ENCODE measurements at regions not wholly inside any gene's neighbourhood (a gene's known extent, or its start where the extent isn't known, plus 50 kb on each side); places are given as distances from the start of the nearest gene placed in this dataset.

GRCh38 chr14:84777356-84777755 is 752.6 kb upstream of the FLRT2 start (continued):
- TF ChIP-seq HMGXB4 (CRISPR knock-in tag; IDR thresholded peaks at IDR 0.05) (no peak), NR2C2 (CRISPR knock-in tag; IDR thresholded peaks at IDR 0.05) (no peak), ZBTB43 (CRISPR knock-in tag; IDR thresholded peaks at IDR 0.05) (no peak), ZNF532 (CRISPR knock-in tag; IDR thresholded peaks at IDR 0.05; ENCODE audit: borderline replicate concordance) (no peak), ZNF425 (CRISPR knock-in tag; conservative IDR thresholded peaks at IDR 0.05) (no peak), NR3C1 (CRISPR knock-in tag; conservative IDR thresholded peaks at IDR 0.05; ENCODE audit: low read depth) (no peak), NFYB (CRISPR knock-in tag; conservative IDR thresholded peaks at IDR 0.05; ENCODE audit: low read depth) (no peak), E2F4 (CRISPR knock-in tag; IDR thresholded peaks at IDR 0.05; ENCODE audit: borderline replicate concordance, low read depth) (no peak)

- CTCF ChIA-PET, result no interaction called here
- Mint-ChIP-seq H3K36me3 (no peaks in the 10 kb centered on the region), H3K9me3 (no peaks in the 10 kb centered on the region), H3K4me1 (no peaks in the 10 kb centered on the region), H3K27me3 (ENCODE audit: low read depth) (no peaks in the 10 kb centered on the region), H3K27ac (no peak overlapping the region), H3K4me3 (no peak overlapping the region)
- ATAC-seq (no peak), DNase-seq (ENCODE audit: low spot score) (no peak)
- TF ChIP-seq E2F4 (CRISPR knock-in tag; IDR thresholded peaks at IDR 0.05; ENCODE audit: borderline replicate concordance, low read depth), result no peak
- POLR2A ChIA-PET, result no interaction called here
Observed at GRCh38 chr14:84782902-84783301, 747.0 kb upstream of the FLRT2 start.

- Mint-ChIP-seq H3K9me3 (no peaks in the 10 kb centered on the region), H3K27me3 (ENCODE audit: low read depth) (no peaks in the 10 kb centered on the region), H3K27ac (no peak overlapping the region), H3K36me3 (no peaks in the 10 kb centered on the region), H3K4me1 (no peaks in the 10 kb centered on the region), H3K4me3 (no peak overlapping the region)
- no peak for TF ChIP-seq GRHL2 (CRISPR knock-in tag; IDR thresholded peaks at IDR 0.05; ENCODE audit: insufficient replicate concordance, severe bottlenecking)
- TF ChIP-seq MAX (CRISPR knock-in tag; IDR thresholded peaks at IDR 0.05), result no peak
- no peak for TF ChIP-seq JAZF1 (CRISPR knock-in tag; IDR thresholded peaks at IDR 0.05)
- no peak for TF ChIP-seq ZNF138 (CRISPR knock-in tag; conservative IDR thresholded peaks at IDR 0.05)
- TF ChIP-seq SMAD4 (CRISPR knock-in tag; IDR thresholded peaks at IDR 0.05), result no peak
- TF ChIP-seq ZNF416 (CRISPR knock-in tag; IDR thresholded peaks at IDR 0.05), result no peak
- no peak for TF ChIP-seq ZNF396 (CRISPR knock-in tag; IDR thresholded peaks at IDR 0.05; ENCODE audit: borderline replicate concordance)
- no peak for TF ChIP-seq TEAD1 (CRISPR knock-in tag; IDR thresholded peaks at IDR 0.05)
- TF ChIP-seq CTCF (IDR thresholded peaks at IDR 0.05), result no peak
- no peak for TF ChIP-seq ZNF263 (CRISPR knock-in tag; IDR thresholded peaks at IDR 0.05; ENCODE audit: low read depth)
- POLR2A ChIA-PET, result no interaction called here
- DNase-seq (ENCODE audit: low spot score) (no peak), ATAC-seq (no peak)
- CTCF ChIA-PET, result no interaction called here
Observed at GRCh38 chr14:84783511-84783910, 746.4 kb upstream of the FLRT2 start.

Data from WTC11 (cell line).